ENCODE measurements at regions not wholly inside any gene's neighbourhood (a gene's known extent, or its start where the extent isn't known, plus 50 kb on each side); places are given as distances from the start of the nearest gene placed in this dataset.
A peak's percentile ranks its signal among the peaks of the same experiment; 100 is the strongest.
"Not testable (repeated sequence)": the region's sequence is repeated elsewhere in the genome, so short reads cannot be mapped to it uniquely, and the experiment has no call there.

DNA sequence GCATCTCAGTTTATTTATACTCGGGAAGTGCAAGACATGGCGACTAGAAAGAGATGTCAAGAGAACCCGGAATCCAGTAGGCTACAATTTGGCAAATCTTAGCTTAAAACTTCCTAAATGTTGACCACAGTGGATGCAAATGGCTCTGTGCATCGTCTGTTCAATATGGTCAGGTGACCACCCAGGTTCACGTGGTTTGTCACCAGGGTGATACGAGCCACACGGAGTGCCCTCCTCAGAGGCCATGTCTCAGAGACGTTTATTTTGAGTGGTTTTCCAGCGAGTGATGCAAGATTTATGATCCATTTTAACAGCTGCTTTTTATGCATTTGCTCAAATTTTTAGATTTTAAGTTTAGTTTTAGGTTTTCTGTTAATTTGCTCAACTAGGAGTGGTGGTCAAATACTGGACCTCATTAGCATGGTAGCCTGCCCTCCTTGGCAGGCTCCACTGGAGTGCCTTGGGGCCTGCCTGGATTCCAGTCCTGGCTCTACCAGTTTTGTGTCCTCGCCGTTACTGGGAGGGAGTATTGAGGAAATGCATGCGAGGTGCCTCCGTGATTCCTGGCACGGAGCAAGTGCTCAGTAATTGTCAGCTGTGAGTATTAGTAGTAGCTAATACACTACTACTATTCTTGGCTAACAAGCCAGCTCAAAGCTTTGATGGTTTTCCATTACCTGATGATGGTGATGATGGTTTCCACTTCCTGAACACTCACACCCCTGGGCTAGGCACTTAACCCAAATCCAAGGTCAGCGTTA, 53.9 kb upstream of the APOD start:
- not testable (repeated sequence) for DNase-seq (ENCODE audit: low read depth); H3K4me3 ChIP-seq (ENCODE audit: control insufficient read depth, low read depth, low read length)

DNA sequence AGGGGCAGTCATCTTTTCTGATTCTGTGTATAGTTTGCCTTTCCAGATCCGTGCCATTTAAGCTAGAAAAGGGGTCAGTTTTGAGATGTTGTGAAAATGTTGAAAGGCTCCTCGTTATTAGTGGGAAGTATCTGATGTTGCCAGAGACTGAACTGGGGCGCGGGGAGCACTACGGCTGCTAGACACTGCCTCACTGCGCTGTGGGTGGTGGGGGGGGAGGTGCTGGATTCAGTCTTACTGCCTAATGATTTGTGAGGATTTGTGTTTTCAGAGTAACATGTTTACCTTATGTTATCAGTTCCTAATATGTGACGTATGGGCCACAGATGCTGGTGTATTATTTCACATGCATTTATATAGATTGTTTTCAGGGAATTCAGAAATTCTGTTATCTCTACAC, 53.3 kb upstream of the APOD start:
- DNase-seq (ENCODE audit: low read depth); H3K4me3 ChIP-seq (ENCODE audit: control insufficient read depth, low read depth, low read length): not testable (repeated sequence)

GRCh38 chr3:195635898-195636685, 52.4 kb upstream of the APOD start:
- DNase-seq (ENCODE audit: low read depth): peak; percentile 10

GRCh38 chr3:195635262-195635873, 51.6 kb upstream of the APOD start:
- H3K4me3 ChIP-seq (ENCODE audit: control insufficient read depth, low read depth, low read length); DNase-seq (ENCODE audit: low read depth): not testable (repeated sequence)

More at GRCh38 chr3:195635898-195636685, 52.4 kb upstream of the APOD start:
- peak overlapping the region; percentile 9 for H3K4me3 ChIP-seq (ENCODE audit: control insufficient read depth, low read depth, low read length)

DNA sequence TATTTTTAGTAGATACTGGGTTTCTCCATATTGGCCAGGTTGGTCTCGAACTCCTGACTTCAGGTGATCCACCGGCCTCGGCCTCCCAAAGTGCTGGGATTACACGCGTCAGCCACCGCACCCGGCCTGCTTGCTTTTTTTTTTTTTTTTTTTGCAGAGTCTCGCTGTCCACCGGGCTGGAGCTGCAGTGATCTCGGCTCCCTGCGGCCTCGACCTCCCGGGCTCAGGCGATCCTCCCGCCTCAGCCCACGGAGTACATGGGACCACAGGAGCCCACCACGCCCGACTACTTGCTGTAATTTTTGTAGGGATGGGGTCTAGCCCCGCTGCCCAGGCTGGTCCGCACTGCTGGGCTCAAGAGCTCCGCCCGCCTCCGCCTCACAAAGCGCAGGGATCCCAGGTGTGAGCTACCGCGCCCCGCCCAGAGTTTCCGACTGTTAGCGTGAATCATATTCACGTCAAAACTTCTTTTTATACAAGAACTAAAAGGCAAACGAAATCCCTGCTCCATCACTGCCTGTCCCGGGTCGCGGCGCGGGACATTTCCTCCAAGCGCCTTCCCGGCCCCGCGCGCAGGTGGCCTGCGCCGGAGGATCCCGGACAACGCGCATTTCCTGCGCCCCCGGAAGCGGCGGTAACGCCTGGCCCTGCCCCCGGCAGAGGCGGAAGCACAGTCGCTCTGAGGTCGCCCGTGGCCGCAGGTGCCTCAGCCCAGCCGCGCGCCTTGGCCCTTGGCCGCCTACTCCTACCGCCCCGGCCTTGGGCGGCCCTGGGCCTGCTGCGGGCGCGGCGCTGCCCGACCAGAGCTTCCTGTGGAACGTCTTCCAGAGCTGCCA, 50.9 kb upstream of the APOD start:
- DNase-seq (ENCODE audit: low read depth): not testable (repeated sequence)
- peak overlapping the region; percentile 36 for H3K4me3 ChIP-seq (ENCODE audit: control insufficient read depth, low read depth, low read length)

All from fibroblast of mammary gland (primary cell).